GM19438 (cell line): ENCODE measurements at regions not wholly inside any gene's neighbourhood (a gene's known extent, or its start where the extent isn't known, plus 50 kb on each side); places are given as distances from the start of the nearest gene placed in this dataset.

Source experiments
- ATAC-seq: cut with Tn5 transposase; IDR thresholded peaks from one replicate; pipeline ENCODE4 v1.9.1; 2021; ENCODE audit warnings: low read depth; ENCODE audit not compliant: unreplicated experiment

GRCh38 chr5:20692913-20693312 is 704.9 kb upstream of the CDH18 start:
- ATAC-seq: no peak

DNA sequence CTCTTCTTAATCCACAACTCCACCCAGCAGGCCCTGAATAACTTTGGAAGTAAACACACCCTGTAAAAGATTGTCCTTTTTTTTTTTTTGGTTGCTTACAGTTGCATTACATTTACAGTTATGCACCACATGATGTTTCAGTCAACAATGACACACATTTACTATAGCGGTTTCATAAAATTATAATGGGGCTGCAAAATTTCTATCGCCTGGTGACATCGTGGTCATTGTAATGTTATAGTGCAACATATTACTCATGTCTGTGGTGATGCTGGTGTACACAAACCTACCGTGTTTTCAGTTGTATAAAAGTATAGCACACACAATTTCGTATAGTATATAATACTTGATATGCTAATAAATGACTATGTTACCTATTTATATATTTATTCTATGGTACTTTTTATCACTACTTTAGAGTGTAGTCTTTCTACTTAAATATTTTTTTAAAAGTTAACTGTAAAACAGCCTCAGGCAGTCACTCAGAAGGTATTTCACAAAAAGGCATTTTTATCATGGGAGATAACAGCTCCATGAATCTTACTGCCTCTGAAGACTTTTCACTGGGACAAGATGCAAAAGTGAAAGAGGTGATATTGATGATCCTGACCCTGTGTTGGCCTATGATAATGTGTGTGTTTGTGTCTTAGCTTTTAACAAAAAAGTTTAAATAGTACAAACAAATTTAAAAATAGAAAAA is 695.4 kb upstream of the CDH18 start:
- ATAC-seq: no peak

DNA sequence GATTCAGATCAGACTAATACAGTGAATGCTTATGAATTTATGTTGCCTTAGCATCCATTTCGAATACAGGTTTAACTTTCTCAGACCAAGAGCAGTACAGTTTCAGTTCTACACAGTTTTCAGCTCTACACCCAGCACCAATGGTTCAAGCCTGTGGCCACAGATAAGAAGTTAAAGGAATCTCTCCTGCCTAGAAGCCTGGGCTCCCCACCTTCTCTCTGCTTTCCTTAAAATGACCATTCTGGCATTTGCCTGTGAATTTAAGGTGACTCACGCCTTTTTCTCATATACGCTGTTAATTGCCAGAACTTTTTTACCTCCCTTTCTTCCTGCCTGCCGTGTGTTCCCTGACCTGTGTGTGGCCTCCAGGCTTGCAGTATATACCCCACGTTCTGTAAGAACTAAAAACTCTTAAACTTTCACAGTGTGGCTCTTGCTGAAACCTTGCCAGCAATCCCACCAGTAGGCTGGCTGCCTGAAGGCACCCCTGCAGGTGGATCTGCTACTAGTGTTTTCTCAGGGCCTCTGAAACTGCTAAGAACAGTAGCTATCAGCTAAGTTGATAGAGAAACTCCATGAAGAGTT is 692.8 kb upstream of the CDH18 start:
- ATAC-seq: no peak

DNA sequence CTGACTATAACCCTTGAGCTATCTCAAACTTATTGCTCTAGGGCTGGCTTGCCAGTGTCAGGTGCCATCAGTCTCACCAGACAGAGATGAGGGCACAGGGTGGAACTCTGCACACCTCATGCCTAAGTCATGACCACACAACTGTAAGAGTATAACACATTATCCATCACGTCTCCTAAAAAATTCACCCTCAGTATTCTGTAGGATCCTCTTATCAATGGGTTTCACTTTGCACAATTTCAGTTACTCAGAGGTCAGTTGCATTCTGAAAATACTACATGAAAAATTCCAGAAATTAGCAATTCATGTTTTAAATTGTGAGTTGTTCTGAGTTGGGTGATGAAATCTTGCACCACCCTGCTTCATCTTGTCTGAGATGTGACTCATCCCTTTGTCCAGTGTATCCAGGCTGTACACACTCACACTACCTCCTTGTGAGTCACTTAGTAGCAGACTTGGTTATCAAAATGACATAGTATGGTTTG is 690.9 kb upstream of the CDH18 start:
- no peak for ATAC-seq

GRCh38 chr5:20678386-20678785 is 690.4 kb upstream of the CDH18 start:
- ATAC-seq: no peak

DNA sequence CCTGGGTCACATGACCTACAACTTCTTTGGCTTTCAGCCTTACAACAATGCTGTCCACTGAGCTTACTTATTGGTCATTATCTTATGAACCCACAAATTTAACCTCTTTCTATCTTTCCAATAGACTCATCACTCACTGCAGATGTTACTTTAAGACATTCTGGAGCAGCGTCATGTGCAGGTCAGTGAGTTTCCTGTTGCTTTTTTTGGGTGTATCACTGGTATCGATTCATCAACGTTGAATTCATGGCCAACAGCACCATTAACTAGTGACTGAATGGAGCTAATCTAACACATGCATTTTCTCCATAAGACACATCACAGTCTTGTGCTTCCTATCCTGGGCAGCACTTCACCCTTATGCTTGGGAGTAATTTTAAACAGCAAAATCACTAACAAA is 672.6 kb upstream of the CDH18 start:
- ATAC-seq: no peak

GRCh38 chr5:20656262-20656661 is 668.3 kb upstream of the CDH18 start:
- no peak for ATAC-seq

- ATAC-seq: no peak
Measured at GRCh38 chr5:20655211-20655610, 667.2 kb upstream of the CDH18 start.

DNA sequence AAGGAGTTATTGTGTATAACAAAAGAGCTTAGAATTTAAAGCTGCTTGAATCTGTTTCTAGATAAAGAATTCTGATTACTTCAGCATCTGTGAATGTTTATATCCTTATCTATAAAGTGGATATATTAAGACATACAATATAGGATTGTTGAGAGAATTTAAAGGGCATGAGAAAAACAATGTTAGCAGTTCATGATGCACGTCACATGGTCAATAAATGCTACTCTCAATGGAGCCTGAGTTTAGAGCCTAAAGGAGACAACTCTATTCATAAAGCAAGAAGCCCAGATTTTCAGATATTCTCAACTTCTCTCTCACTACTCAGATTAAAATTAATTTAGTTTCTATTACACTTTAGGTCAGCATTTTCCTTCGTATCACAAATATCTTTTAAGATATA is 666.7 kb upstream of the CDH18 start:
- ATAC-seq: no peak

DNA sequence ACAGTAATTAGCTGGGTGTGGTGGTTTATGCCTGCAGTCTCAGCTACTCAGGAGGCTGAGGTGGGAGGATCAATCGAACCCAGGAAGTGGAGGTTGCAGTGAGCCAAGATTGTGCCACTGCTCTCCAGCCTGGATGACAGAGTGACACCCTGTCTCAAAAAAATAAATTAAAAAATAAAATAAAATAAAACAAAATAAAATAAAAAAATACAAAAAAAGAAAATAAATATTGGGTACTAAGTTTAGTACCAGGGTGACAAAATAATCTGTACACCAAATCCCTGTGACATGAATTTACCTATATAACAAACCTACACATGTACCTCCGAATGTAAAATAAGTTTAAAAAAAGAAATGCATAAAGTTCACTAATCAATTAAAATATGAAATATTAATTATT is 666.0 kb upstream of the CDH18 start:
- ATAC-seq: no peak

- ATAC-seq: no peak
Measured at GRCh38 chr5:20649966-20650365, 662.0 kb upstream of the CDH18 start.

GRCh38 chr5:20648981-20649380 is 661.0 kb upstream of the CDH18 start:
- ATAC-seq: no peak

DNA sequence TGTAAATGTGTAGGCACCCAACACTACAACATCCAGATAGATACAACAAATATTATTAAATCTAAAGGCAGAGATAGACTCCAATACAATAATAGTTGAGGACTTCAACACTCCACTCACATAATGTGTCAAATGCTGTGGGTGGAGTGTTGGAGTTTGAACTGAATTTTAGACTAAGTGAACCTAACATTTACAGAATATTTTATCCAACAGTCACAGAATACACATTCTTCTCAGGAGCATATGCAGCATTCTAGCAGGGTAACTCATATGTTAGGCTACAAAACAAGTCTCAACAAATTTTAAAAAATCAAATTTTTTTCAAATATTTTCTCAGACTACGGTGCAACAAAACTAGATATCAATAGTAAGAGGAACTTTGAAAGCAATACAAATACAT is 648.7 kb upstream of the CDH18 start:
- ATAC-seq: no peak

DNA sequence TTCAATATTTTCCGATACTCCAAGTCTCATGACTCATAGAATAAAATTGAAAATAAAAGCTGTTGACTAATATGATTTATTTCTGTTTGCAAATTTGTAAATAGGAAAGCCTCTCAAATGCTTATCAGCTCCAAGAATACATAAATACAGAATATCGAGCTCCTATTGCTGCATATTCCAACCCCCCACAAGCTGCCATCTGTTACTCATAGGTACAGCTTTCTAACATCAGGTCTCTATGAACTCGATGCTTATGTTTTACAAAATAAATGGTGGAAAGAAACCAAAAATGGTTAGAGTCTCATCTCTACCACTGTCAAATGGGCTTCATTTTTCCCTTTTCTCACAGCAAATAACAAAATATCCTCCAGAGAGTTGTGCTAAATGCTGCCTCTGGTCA is 631.6 kb upstream of the CDH18 start:
- ATAC-seq: no peak

DNA sequence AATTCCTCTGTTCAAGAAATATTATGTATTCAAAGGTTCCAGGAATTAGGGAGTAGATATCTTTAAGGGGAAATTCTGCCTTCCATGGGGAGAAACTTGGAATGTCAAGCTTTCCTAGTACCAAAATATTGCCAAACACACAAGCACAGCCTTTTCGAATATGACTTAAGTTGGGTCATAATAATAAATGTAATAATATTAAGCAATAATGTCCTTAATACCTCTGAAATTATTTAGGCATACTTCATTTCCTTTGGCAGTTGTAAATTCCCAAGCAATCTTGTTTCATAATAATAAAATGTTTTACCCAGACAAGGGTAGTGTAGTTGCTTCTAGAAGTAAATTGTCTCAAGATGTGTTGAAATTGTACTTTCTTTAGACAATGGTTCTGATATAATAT is 630.3 kb upstream of the CDH18 start:
- ATAC-seq: no peak

DNA sequence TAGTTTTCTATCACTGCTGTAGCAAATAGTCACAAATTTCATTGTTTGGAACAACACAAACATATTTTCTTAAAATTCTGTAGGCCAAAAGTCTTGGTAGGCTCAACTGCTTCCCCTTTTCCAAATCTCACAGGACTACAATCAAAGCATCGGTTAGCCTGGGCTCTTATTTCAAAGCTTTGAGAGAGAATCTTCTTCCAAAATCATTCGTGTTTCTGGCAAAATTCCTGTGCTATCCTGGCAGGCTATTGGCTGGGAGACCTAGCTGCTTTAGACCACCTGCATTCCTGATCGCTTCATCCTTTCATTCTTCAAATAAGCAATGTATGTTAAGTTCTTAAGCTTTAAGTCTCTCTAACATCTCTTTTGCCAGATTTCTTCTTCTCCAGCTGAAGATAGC is 629.8 kb upstream of the CDH18 start:
- no peak for ATAC-seq

DNA sequence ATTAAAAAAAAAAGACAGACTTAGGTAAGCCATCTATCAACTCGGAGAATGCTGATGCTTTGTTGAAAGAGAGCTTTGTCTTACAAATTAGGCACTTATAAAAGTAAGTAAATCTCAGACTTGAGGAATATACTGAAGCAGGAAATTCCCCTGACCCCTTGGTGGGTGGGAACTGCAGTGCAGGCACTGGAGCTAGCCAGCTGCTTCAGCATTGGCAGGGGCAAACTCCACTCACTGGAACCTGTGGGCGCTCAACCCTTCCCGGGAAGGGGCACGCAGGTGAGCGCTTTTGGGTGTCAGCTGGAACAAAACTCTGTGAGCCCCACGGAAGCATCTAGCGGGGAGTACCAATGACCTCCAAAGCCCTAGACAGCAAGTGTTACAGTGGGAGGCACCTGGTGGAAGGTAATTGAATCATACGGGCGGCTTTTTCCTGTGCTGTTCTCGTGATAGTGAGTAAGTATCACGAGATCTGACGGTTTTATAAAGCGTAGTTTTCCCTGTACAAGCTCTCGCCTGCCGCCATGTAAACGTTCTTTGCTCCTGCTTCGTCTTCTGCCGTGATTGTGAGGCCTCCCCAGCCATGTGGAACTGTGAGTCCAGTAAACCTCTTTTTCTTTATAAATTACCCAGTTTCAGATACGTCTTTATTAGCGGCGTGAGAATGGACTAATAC is 628.0 kb upstream of the CDH18 start:
- no peak for ATAC-seq

DNA sequence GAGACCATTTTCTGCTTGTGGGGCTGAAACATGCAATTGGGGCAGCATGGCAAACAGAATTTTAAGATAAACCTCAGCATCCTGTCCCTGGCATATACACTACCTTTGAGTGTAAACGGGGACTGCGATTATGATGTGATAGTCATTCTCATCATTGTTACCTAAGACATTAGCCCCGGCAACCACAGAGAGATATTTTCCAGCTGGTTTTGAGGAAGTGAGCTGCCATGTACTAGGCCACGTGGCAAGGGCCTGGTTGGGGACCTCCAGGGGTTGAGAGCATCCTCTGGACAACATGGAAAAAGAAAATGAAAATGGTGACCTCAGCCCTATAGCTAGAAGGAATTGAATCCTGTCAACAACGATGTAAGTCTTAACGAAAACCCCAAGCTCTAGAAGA is 623.6 kb upstream of the CDH18 start:
- ATAC-seq: no peak

GRCh38 chr5:20610681-20611080 is 622.7 kb upstream of the CDH18 start:
- ATAC-seq: no peak

GRCh38 chr5:20609126-20609525 is 621.1 kb upstream of the CDH18 start:
- no peak for ATAC-seq

- ATAC-seq: no peak
Measured at GRCh38 chr5:20608567-20608966, 620.6 kb upstream of the CDH18 start.
